ENCODE measurements at regions not wholly inside any gene's neighbourhood (a gene's known extent, or its start where the extent isn't known, plus 50 kb on each side); places are given as distances from the start of the nearest gene placed in this dataset.

DNA sequence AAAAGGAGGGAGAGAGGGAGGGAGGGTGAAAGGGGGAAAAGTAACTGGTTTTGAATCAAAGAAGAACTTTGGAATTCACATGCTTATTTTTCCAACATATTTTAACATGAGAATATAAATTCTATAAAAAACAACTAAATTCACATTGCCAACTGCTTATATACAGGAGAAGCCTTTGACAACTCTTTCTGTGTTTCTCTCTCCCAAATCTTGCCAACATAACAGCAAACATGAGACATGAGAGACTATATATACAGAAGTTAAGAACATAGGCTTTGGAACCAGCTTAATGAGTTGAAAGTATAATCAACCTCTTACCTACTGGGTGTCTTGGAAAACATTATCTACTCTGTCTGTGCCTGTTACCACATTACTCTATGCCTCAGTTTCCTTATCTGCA, 493.3 kb downstream of the RFC3 start:
- no peak overlapping the region for H3K4me3 ChIP-seq (ENCODE audit: low read depth, low read length)
- TF ChIP-seq, protein P1, sequence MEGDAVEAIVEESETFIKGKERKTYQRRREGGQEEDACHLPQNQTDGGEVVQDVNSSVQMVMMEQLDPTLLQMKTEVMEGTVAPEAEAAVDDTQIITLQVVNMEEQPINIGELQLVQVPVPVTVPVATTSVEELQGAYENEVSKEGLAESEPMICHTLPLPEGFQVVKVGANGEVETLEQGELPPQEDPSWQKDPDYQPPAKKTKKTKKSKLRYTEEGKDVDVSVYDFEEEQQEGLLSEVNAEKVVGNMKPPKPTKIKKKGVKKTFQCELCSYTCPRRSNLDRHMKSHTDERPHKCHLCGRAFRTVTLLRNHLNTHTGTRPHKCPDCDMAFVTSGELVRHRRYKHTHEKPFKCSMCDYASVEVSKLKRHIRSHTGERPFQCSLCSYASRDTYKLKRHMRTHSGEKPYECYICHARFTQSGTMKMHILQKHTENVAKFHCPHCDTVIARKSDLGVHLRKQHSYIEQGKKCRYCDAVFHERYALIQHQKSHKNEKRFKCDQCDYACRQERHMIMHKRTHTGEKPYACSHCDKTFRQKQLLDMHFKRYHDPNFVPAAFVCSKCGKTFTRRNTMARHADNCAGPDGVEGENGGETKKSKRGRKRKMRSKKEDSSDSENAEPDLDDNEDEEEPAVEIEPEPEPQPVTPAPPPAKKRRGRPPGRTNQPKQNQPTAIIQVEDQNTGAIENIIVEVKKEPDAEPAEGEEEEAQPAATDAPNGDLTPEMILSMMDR (IDR thresholded peaks at IDR 0.05; ENCODE audit: low read depth, low read length, missing control alignments) = no peak
- no peak for DNase-seq (ENCODE audit: low read depth)

DNA sequence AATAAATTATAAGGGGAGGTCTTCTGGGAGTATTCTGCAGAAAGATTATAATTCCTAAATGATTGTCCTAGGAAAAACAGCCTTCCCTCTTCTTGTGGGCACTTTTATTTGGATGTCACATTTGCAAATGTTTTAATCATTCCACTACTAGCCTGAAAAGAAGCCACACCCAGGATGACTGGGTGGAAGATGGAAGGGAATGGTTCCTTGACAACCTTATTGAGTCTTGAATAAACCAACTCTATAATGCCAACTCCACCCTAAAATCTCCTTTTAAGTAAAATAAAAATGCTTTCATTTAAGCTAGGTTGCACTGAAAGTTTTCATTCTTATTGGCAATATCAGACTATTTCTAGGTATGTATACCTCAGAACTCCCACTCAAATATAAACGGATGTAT, 494.6 kb downstream of the RFC3 start:
- H3K4me3 ChIP-seq (ENCODE audit: low read depth, low read length) = no peak overlapping the region
- no peak for DNase-seq (ENCODE audit: low read depth)
- TF ChIP-seq, protein P1 (IDR thresholded peaks at IDR 0.05; ENCODE audit: low read depth, low read length, missing control alignments) = no peak

DNA sequence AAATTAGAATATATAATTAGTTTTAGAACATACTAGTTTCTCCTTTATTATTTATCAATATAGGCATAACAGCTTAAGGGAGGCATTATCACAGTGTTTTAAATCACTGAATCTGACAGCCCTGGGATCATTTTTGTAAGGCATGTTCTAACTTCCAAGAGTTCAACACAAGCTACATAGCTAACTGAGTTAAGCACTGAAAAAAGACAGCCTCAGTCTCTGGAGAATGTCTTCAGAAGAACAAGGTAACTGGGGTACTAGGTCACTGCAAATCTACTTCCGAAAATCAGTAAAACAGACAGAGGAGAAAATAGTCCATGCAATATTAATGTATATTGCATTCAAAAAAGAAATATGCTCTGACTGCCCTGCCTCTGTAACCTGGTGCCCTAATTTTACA, 502.1 kb downstream of the RFC3 start:
- TF ChIP-seq, protein P1 (IDR thresholded peaks at IDR 0.05; ENCODE audit: low read depth, low read length, missing control alignments) = no peak
- no peak for DNase-seq (ENCODE audit: low read depth)
- no peak overlapping the region for H3K4me3 ChIP-seq (ENCODE audit: low read depth, low read length)

DNA sequence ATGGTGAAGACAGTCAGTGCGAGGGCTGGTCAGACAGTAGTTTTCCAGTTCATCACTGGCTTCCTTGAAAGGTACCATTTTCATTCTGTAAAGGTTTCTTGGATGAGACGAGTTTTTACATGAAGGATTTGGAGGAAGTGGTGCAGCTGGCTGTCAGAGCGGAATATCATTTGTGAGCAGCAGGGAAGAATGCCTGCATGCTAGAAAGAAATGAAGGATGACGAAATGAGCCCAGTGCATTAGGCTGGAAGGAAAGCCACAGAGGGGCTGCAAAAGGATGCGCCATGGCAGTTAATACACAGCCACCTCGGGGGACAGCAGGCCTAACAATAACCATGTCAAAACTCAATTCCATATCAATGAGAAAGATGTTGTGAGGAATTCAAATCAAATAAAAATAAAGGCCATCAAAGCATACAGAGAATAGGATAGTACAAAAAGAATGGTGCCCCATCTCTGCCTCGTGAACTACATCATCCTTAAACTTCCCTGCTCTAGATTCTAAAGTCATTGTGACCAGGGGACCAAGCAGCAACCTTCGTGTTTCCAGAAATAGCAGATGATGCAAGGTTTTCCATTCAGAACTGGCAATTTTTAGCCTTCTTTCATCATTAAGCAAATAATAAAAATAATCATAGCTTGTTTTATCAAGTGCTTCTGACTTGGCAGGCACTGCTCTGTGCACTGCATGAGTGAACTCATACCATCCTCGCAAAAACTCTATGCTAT, 504.2 kb downstream of the RFC3 start:
- TF ChIP-seq, protein P1 (IDR thresholded peaks at IDR 0.05; ENCODE audit: low read depth, low read length, missing control alignments) = no peak
- no peak for DNase-seq (ENCODE audit: low read depth)
- H3K4me3 ChIP-seq (ENCODE audit: low read depth, low read length) = no peak overlapping the region

DNA sequence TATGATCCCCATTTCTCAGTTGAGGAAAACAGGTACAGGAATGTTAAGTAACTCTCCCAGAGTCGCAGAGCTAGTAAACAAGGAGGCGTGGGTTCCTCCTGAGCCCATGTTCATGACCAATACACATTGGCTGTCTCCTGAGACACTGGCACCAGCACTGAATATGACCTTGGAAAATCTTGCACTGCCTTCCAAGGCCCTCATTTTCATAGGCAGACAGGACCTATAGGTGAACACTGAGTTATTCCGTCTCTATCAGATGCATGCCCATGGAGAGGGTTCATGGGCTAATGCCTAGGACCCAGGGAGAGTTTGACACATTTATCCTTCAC, 504.8 kb downstream of the RFC3 start:
- TF ChIP-seq, protein P1 (IDR thresholded peaks at IDR 0.05; ENCODE audit: low read depth, low read length, missing control alignments) = no peak
- no peak for DNase-seq (ENCODE audit: low read depth)
- no peak overlapping the region for H3K4me3 ChIP-seq (ENCODE audit: low read depth, low read length)

DNA sequence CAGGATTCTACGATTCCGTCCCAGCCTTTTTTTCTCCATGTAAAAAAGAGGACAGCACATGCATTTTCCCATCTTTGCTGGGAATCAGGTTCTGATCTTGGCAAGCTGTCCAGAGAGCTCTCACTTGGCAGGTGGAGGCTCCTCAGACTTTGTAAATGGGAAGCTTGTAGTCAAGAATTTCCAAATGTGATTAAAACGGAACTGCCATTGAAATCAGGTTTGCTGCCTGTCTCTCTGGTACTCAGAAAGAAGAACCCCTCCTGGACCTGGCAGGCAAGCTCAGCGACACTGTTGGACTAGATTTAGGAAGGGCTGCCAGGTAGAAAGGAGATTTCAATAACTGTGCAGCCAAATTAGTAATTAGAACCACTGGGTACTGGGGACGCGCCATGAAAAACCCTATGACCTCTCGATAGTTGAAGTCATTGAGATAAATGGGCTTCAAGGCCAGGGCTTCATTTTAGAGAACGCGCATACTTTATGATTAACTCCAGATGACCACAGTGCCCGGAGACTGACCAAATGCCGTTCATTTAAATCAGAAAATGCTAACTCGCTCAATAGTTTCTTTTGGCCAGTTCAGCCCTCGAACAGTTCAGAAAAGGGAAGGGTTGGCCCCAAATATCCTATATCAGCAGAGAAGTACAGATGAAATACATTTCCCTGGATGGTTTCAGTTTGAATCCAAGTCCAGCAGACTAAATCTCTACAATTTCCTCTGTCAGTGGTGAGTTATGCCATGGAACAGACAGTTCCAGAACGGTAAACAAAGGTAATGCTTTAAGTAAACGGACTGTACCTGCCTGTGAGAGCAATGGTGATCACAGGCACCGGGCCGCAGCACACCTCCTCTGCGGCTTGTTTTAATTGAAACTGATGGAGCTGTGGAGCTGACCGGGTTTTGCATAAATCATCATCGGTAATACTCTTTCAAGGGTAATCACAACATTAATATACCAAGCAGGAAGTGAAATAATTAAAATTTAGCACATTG, 517.4 kb downstream of the RFC3 start:
- DNase-seq (ENCODE audit: low read depth) = no peak
- TF ChIP-seq, protein P1 (IDR thresholded peaks at IDR 0.05; ENCODE audit: low read depth, low read length, missing control alignments) = no peak

More for the DNA sequence above, 517.4 kb downstream of the RFC3 start:
- no peak overlapping the region for H3K4me3 ChIP-seq (ENCODE audit: low read depth, low read length)

Data from GM12864 (cell line).